CD14-positive monocyte (primary cell): ENCODE measurements at regions not wholly inside any gene's neighbourhood (a gene's known extent, or its start where the extent isn't known, plus 50 kb on each side); places are given as distances from the start of the nearest gene placed in this dataset.
"Not testable (repeated sequence)": the region's sequence is repeated elsewhere in the genome, so short reads cannot be mapped to it uniquely, and the experiment has no call there.

Experiments used
- DNase-seq, 3 donors: peaks; one replicate each; pipeline ENCODE4 v3.0.0-alpha.2; 2011 to 2022
- H2AFZ ChIP-seq: 2 replicates; pipeline ENCODE4 v1.6.0; 2012; ENCODE audit warnings: mild to moderate bottlenecking, low read depth, low read length, inconsistent platforms; ENCODE audit not compliant: insufficient read depth, poor library complexity, severe bottlenecking
- H3K27ac ChIP-seq, 2 donors: 1 replicate in 1 of 2; 2 replicates in 1 of 2; pipeline ENCODE4 v1.5.1; 2012 to 2013; ENCODE audit warnings: low read length in 2 of 2, control low read depth in 1 of 2, inconsistent platforms in 1 of 2, low read depth in 1 of 2, mild to moderate bottlenecking in 1 of 2
- H3K27me3 ChIP-seq, 2 donors: one replicate each; pipeline versions ENCODE4 v1.6.0 to v1.6.1; 2011 to 2013; ENCODE audit warnings: low read length in 2 of 2; ENCODE audit not compliant: control insufficient read depth in 2 of 2, insufficient read depth in 2 of 2
- H3K36me3 ChIP-seq, 2 donors: replicated peaks in 1 of 2; 1 replicate in 1 of 2; 2 replicates in 1 of 2; pipeline versions ENCODE4 v1.5.1 to v1.6.1; 2012 to 2013; ENCODE audit warnings: low read length in 2 of 2, control low read depth in 1 of 2, inconsistent platforms in 1 of 2, mild to moderate bottlenecking in 1 of 2; ENCODE audit not compliant: insufficient read depth in 2 of 2, control insufficient read depth in 1 of 2
- H3K4me1 ChIP-seq, 2 donors: 1 replicate in 1 of 2; 2 replicates in 1 of 2; pipeline versions ENCODE4 v1.5.1 to v1.6.1; 2012 to 2013; ENCODE audit warnings: low read length in 2 of 2, control low read depth in 1 of 2, inconsistent platforms in 1 of 2, mild to moderate bottlenecking in 1 of 2, moderate library complexity in 1 of 2; ENCODE audit not compliant: insufficient read depth in 2 of 2, control insufficient read depth in 1 of 2
- H3K4me2 ChIP-seq: replicated peaks from 2 replicates; pipeline ENCODE3; 2012; ENCODE audit warnings: low read length, moderate library complexity, mild to moderate bottlenecking; ENCODE audit not compliant: poor library complexity, severe bottlenecking; ENCODE audit errors: extremely low read depth
- H3K4me3 ChIP-seq, 3 experiments: fragments of 200-600 bp in 1 of 3; sonication (generic) in 1 of 3; replicated peaks in 1 of 3; 1 replicate in 2 of 3; 2 replicates in 1 of 3; pipeline ENCODE4 v1.5.1; 2011 to 2013; ENCODE audit warnings: low read length in 3 of 3, mild to moderate bottlenecking in 3 of 3, control low read depth in 2 of 3, low read depth in 2 of 3, inconsistent platforms in 1 of 3, moderate library complexity in 1 of 3
- H3K79me2 ChIP-seq: 2 replicates; pipeline ENCODE4 v1.6.0; 2012; ENCODE audit warnings: mild to moderate bottlenecking, control low read depth, inconsistent platforms, low read length, moderate library complexity; ENCODE audit not compliant: insufficient read depth
- H3K9ac ChIP-seq: 2 replicates; pipeline ENCODE4 v1.6.0; 2017; ENCODE audit warnings: low read length, mild to moderate bottlenecking; ENCODE audit not compliant: insufficient read depth, poor library complexity, severe bottlenecking
- H3K9me3 ChIP-seq, 2 donors: replicated peaks in 1 of 2; 1 replicate in 1 of 2; 2 replicates in 1 of 2; pipeline versions ENCODE4 v1.5.1 to v1.6.1; 2012 to 2013; ENCODE audit warnings: low read length in 2 of 2, control low read depth in 1 of 2; ENCODE audit not compliant: control insufficient read depth in 1 of 2, insufficient read depth in 1 of 2
- H4K20me1 ChIP-seq: 2 replicates; pipeline ENCODE4 v1.6.0; 2012; ENCODE audit warnings: mild to moderate bottlenecking, low read length, control low read depth, moderate library complexity; ENCODE audit not compliant: insufficient read depth
- H3K27ac Mint-ChIP-seq, 7 donors: one replicate each; pipeline ENCODE4 v1.8.0; 2020; ENCODE audit warnings: mild to moderate bottlenecking in 7 of 7, mixed read lengths in 7 of 7, moderate library complexity in 6 of 7, inconsistent platforms in 2 of 7
- H3K27me3 Mint-ChIP-seq, 3 donors: one replicate each; pipeline ENCODE4 v1.8.0; 2021 to 2022; ENCODE audit warnings: low read depth in 3 of 3, mild to moderate bottlenecking in 3 of 3, mixed read lengths in 3 of 3, moderate library complexity in 3 of 3, inconsistent platforms in 1 of 3
- H3K36me3 Mint-ChIP-seq, 2 donors: one replicate each; pipeline ENCODE4 v1.8.0; 2020; ENCODE audit warnings: mixed read lengths in 2 of 2, inconsistent platforms in 1 of 2, mild to moderate bottlenecking in 1 of 2
- H3K4me1 Mint-ChIP-seq: one replicate; pipeline ENCODE4 v1.8.0; 2020; ENCODE audit warnings: mild to moderate bottlenecking, mixed read lengths
- H3K4me3 Mint-ChIP-seq, 2 donors: one replicate each; pipeline ENCODE4 v1.8.0; 2020; ENCODE audit warnings: mild to moderate bottlenecking in 2 of 2, mixed read lengths in 2 of 2, moderate library complexity in 1 of 2
- H3K9me3 Mint-ChIP-seq, 7 donors: one replicate each; pipeline ENCODE4 v1.8.0; 2020 to 2022; ENCODE audit warnings: mixed read lengths in 7 of 7, mild to moderate bottlenecking in 6 of 7, moderate library complexity in 6 of 7, inconsistent platforms in 2 of 7
- WGBS: methylation state at CpG from one replicate; pipeline ENCODE4 v1.1.5; 2013; ENCODE audit warnings: missing lambda C conversion rate; ENCODE audit not compliant: insufficient coverage; 5-methylcytosine and 5-hydroxymethylcytosine counted together
- intact Hi-C, 2 donors: fragments of 100-400 bp; cut with micrococcal nuclease; formaldehyde crosslinking; loops; one replicate each; pipeline versions ENCODE4 v1.15.0 to v1.15.1; 2023

- H3K27me3 ChIP-seq, H2AFZ ChIP-seq, H3K27ac Mint-ChIP-seq, H4K20me1 ChIP-seq, H3K4me3 Mint-ChIP-seq, DNase-seq, H3K27ac ChIP-seq, H3K27me3 Mint-ChIP-seq, H3K36me3 ChIP-seq, H3K4me1 Mint-ChIP-seq, intact Hi-C loops, H3K4me3 ChIP-seq, H3K4me1 ChIP-seq, H3K79me2 ChIP-seq, H3K4me2 ChIP-seq, H3K36me3 Mint-ChIP-seq, H3K9ac ChIP-seq: not testable (repeated sequence)
- H3K9me3 ChIP-seq, result peaks cover 0 to 10% of the 10 kb centered on the region in 2 donors
- WGBS, result 100% methylated on average over 2 of the region's 27 CpGs
- H3K9me3 Mint-ChIP-seq, result peaks cover 11 to 39% (median 32%) of the 10 kb centered on the region in 7 donors
Observed at GRCh38 chr7:6974876-6975275, 148.8 kb upstream of the CCZ1B start.

- not testable (repeated sequence) for H3K4me1 ChIP-seq, H2AFZ ChIP-seq
Observed at GRCh38 chr7:6975346-6975745, 149.3 kb upstream of the CCZ1B start.

DNA sequence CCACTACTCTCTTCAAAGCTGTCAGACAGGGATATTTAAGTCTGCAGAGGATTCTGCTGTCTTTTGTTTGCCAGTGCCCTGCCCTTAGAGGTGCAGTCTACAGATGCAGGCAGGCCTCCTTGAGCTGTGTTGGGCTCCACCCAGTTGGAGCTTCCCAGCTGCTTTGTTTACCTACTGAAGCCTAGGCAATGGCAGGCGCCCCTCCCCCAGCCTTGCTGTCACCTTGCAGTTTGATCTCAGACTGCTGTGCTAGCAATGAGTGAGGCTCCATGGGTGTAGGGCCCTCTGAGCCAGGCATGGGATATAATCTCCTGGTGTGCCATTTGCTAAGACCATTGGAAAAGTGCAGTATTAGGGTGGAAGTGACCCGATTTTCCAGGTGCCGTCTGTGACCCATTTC is 151.3 kb upstream of the CCZ1B start:
- peaks cover 0 to 10% of the 10 kb centered on the region in 2 donors for H3K9me3 ChIP-seq
- H3K27ac ChIP-seq, H3K36me3 Mint-ChIP-seq, H3K9ac ChIP-seq, H3K79me2 ChIP-seq, H4K20me1 ChIP-seq, H3K27me3 Mint-ChIP-seq, DNase-seq, H3K4me3 Mint-ChIP-seq, intact Hi-C loops, H3K4me1 ChIP-seq, H3K4me1 Mint-ChIP-seq, H3K27me3 ChIP-seq, H3K36me3 ChIP-seq, H2AFZ ChIP-seq, H3K4me3 ChIP-seq, H3K27ac Mint-ChIP-seq, H3K4me2 ChIP-seq: not testable (repeated sequence)
- H3K9me3 Mint-ChIP-seq, result peaks cover 11 to 39% (median 28%) of the 10 kb centered on the region in 7 donors
- WGBS, result 68% methylated on average over 3 of the region's 3 CpGs

More at GRCh38 chr7:6975346-6975745, 149.3 kb upstream of the CCZ1B start:
- H3K79me2 ChIP-seq, H3K9ac ChIP-seq, H3K4me1 Mint-ChIP-seq, DNase-seq, H3K27ac Mint-ChIP-seq, H3K27ac ChIP-seq, H3K27me3 ChIP-seq, H3K27me3 Mint-ChIP-seq, H3K4me3 ChIP-seq, H3K4me2 ChIP-seq, H3K4me3 Mint-ChIP-seq, H4K20me1 ChIP-seq, intact Hi-C loops, H3K36me3 Mint-ChIP-seq, H3K36me3 ChIP-seq: not testable (repeated sequence)
- H3K9me3 Mint-ChIP-seq, result peaks cover 11 to 43% (median 32%) of the 10 kb centered on the region in 7 donors
- WGBS, result 99% methylated on average over 11 of the region's 28 CpGs
- peaks cover 0 to 10% of the 10 kb centered on the region in 2 donors for H3K9me3 ChIP-seq

DNA sequence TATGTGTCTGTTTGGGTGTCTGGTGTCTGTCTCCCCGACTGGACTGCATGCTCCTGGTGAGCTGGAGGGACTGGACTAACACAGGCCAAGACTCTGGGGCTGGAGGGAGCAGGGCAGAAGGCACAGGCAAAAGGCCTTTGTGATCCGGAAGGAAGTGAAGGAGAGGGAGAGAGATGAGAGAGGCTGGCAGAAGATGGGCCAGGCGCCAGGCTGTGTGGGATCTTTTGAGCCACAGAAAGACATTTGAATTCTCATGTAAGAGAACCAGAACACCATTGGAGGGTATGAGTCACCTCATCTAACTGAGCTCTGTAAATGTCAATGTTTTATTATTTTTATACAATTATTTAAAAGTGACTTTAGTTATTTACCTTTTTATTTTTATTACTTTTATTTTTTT is 152.3 kb upstream of the CCZ1B start:
- H3K36me3 ChIP-seq, H3K4me3 Mint-ChIP-seq, H4K20me1 ChIP-seq, H3K27me3 Mint-ChIP-seq, H3K4me1 ChIP-seq, intact Hi-C loops, H3K27me3 ChIP-seq, H3K79me2 ChIP-seq, H3K9ac ChIP-seq, H2AFZ ChIP-seq, H3K27ac ChIP-seq, H3K27ac Mint-ChIP-seq, DNase-seq, H3K4me2 ChIP-seq, H3K4me1 Mint-ChIP-seq, H3K36me3 Mint-ChIP-seq, H3K4me3 ChIP-seq: not testable (repeated sequence)
- WGBS, result 100% methylated on average over 3 of the region's 3 CpGs
- peaks cover 0 to 10% of the 10 kb centered on the region in 2 donors for H3K9me3 ChIP-seq
- H3K9me3 Mint-ChIP-seq, result peaks cover 13 to 41% (median 28%) of the 10 kb centered on the region in 7 donors
